Adrenal gland (tissue), 5 donors: ENCODE measurements at regions not wholly inside any gene's neighbourhood (a gene's known extent, or its start where the extent isn't known, plus 50 kb on each side); places are given as distances from the start of the nearest gene placed in this dataset.

Source experiments
- POLR2A ChIP-seq, 2 donors: fragments of 450-650 bp; IDR thresholded peaks; one replicate each; pipeline ENCODE4 v1.6.1; 2017; ENCODE audit warnings: antibody characterized with exemption in 2 of 2, mild to moderate bottlenecking in 2 of 2, moderate library complexity in 1 of 2
- TF ChIP-seq, protein P1 (sequence below), 6 experiments: fragments of 450-650 bp in 4 of 6; fragments of 200-600 bp in 2 of 6; sonication (generic) in 1 of 6; IDR thresholded peaks; 1 replicate in 5 of 6; 2 replicates in 1 of 6; pipeline versions ENCODE4 v1.5.1 to v1.8.0; 2016 to 2021; ENCODE audit warnings: antibody characterized with exemption in 6 of 6, mild to moderate bottlenecking in 2 of 6, moderate library complexity in 1 of 6
- donor health status: DM: no; HTN: no; CAD: no.

DNA sequence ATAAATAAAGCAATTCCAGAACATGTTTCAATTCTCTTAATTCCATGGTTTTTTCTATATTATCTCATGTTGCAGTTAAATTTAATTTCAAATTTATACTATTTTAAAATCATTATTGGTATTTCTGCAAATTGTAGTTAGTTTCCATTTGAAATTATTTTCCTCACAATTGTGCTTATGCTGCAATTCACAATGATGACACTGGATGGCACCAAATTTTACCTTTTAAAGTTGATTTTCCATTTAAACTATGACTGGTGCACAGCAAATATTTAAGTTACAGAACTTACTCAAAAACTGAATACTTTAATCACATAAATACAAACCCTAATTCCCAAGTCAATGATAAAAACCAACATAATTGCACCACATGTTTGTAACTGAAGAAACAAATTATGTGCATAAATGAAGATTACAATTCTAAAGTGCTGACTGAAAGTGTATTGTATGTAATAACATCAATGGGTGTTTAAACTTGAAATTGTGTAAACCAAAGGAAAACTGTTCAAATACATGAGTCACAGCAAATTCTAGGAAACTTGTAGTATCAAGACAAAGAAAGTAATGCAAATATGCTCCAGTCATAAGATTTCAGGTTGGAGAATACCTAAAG lies 75.3 kb upstream of the AASS start:
- TF ChIP-seq, protein P1, sequence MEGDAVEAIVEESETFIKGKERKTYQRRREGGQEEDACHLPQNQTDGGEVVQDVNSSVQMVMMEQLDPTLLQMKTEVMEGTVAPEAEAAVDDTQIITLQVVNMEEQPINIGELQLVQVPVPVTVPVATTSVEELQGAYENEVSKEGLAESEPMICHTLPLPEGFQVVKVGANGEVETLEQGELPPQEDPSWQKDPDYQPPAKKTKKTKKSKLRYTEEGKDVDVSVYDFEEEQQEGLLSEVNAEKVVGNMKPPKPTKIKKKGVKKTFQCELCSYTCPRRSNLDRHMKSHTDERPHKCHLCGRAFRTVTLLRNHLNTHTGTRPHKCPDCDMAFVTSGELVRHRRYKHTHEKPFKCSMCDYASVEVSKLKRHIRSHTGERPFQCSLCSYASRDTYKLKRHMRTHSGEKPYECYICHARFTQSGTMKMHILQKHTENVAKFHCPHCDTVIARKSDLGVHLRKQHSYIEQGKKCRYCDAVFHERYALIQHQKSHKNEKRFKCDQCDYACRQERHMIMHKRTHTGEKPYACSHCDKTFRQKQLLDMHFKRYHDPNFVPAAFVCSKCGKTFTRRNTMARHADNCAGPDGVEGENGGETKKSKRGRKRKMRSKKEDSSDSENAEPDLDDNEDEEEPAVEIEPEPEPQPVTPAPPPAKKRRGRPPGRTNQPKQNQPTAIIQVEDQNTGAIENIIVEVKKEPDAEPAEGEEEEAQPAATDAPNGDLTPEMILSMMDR (IDR thresholded peaks at IDR 0.05) = peak; percentile 51 to 76 (median 69)
- TF ChIP-seq POLR2A (IDR thresholded peaks at IDR 0.05) = no peak
